Heart left ventricle (tissue), 16 donors: ENCODE measurements at regions not wholly inside any gene's neighbourhood (a gene's known extent, or its start where the extent isn't known, plus 50 kb on each side); places are given as distances from the start of the nearest gene placed in this dataset.

Source experiments
- ATAC-seq, 4 donors: fragments of 200-7000 bp; cut with Tn5 transposase; one replicate each; pipeline ENCODE4 v1.9.1; 2020 to 2022; ENCODE audit warnings: moderate library complexity in 4 of 4, mild to moderate bottlenecking in 3 of 4, moderate number of reproducible peaks in 1 of 4
- DNase-seq, 5 donors: peaks; one replicate each; pipeline ENCODE4 v3.0.0-alpha.2; 2020
- H3K27ac ChIP-seq, 12 donors: fragments of 200-600 bp; sonication (generic) in 4 of 12; one replicate each; pipeline versions ENCODE4 v1.5.0 to v1.8.0; 2016 to 2022; ENCODE audit warnings: mild to moderate bottlenecking in 2 of 12
- H3K27me3 ChIP-seq, 9 donors: fragments of 200-600 bp; sonication (generic) in 2 of 9; one replicate each; pipeline versions ENCODE4 v1.5.1 to v1.8.0; 2016 to 2022; ENCODE audit warnings: mild to moderate bottlenecking in 3 of 9
- H3K36me3 ChIP-seq, 9 donors: fragments of 200-600 bp; sonication (generic) in 2 of 9; one replicate each; pipeline versions ENCODE4 v1.5.0 to v1.8.0; 2018 to 2022; ENCODE audit warnings: mild to moderate bottlenecking in 2 of 9
- H3K4me1 ChIP-seq, 12 donors: fragments of 200-600 bp; sonication (generic) in 4 of 12; one replicate each; pipeline versions ENCODE4 v1.5.0 to v1.8.0; 2016 to 2022; ENCODE audit warnings: mild to moderate bottlenecking in 3 of 12
- H3K4me3 ChIP-seq, 12 donors: fragments of 200-600 bp; sonication (generic) in 4 of 12; one replicate each; pipeline versions ENCODE4 v1.5.0 to v1.8.0; 2017 to 2022; ENCODE audit warnings: mild to moderate bottlenecking in 9 of 12, moderate library complexity in 4 of 12
- H3K9me3 ChIP-seq, 12 donors: fragments of 200-600 bp; sonication (generic) in 4 of 12; one replicate each; pipeline versions ENCODE4 v1.5.0 to v1.8.0; 2016 to 2022; ENCODE audit warnings: mild to moderate bottlenecking in 1 of 12
- POLR2A ChIP-seq, 2 donors: fragments of 450-650 bp; IDR thresholded peaks; one replicate each; pipeline ENCODE4 v1.6.1; 2017; ENCODE audit warnings: antibody characterized with exemption in 2 of 2, mild to moderate bottlenecking in 2 of 2, moderate library complexity in 2 of 2
- WGBS, 4 donors: extraction: QIAGEN DNeasy Blood & Tissue Kit in 2 of 4; methylation state at CpG; one replicate each; pipeline versions ENCODE4 v1.1.5 to v1.1.7; 2013 to 2018; 5-methylcytosine and 5-hydroxymethylcytosine counted together
- intact Hi-C, 10 donors: fragments of 100-400 bp; cut with DNase I; formaldehyde crosslinking; loops; one replicate each; pipeline versions ENCODE4 v1.11.1 to v1.14.2; 2022
- TF ChIP-seq, protein P1 (sequence below), 12 donors: fragments of 200-600 bp; sonication (generic) in 4 of 12; IDR thresholded peaks; one replicate each; pipeline versions ENCODE4 v1.5.0 to v1.8.0; 2018 to 2022; ENCODE audit warnings: antibody characterized with exemption in 12 of 12, mild to moderate bottlenecking in 5 of 12
- donor health status: ischemic (EF 13 %, LVEDD 7.1; RV severe dilation, severe dysfunction).
- donor health status: healthy with polysubstance abuse.
- donor health status: DM: no; HTN: yes; CAD: no.
- donor health status: DM: no; HTN: no; CAD: no.
- donor health status: ischemic (EF 25% LVEDD 6.9; RV normal size, moderate dysfunction).
- donor health status: ischemic (EF 25% LVEDD 5.7; RV mildly dilated, moderate dysfunction).
- donor health status: healthy.
- donor health status: DM: yes; HTN: yes; CAD: no.
- donor health status: ischemic (EF 35%, LVEDD 5.7; RV mildly dilated, moderate dysfunction).
- donor health status: nonischemic (EF 11% LVEDD 7.7; RV severe dilation, severe dysfunction).
- donor health status: DM: yes; HTN: yes; CAD: no.
- donor health status: PGD.
- donor health status: ischemic (EF 29% LVEDD 5.4; RV normal size, mild dysfunction).
- donor health status: nonischemic (EF 23%, LVEDD 6.1; RV moderate dilation, normal function).

DNA sequence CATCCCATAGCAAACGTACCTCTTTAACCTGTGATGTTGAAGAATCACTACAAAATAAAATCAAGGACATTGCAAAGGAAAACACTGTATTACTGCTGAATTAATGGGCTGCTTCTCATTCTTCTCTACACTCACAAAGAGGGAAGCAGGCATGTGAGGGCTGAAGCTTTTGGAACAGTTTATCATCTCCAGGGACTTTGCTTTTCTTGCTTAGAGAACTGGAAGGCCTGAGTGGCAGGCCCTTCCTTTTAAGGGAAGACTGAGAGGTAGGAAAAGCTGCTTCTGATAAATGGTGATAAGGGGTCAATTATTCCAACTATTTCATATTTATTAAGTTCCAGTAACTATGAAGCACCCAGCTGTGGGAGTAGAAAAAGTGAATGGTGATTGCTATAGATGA, 649.6 kb downstream of the NTRK3 start:
- Histone ChIP-seq H3K36me3 (no peaks in the 10 kb centered on the region), H3K9me3 (no peaks in the 10 kb centered on the region), H3K27me3 (no peaks in the 10 kb centered on the region), H3K27ac (no peak overlapping the region), H3K4me3 (no peak overlapping the region), H3K4me1 (peaks cover 0 to 22% (median 10%) of the 10 kb centered on the region in 12 donors)
- 40 to 70% (median 57%) methylated on average over 1 of the region's 1 CpG for WGBS, 4 donors
- intact Hi-C loops, result loop anchor here in 4 of 10 donors (5.0 to 10.0 kb wide), 4 partner anchors 572 to 982 kb away; no protein-coding TSS in a partner anchor
- no peak for TF ChIP-seq POLR2A (IDR thresholded peaks at IDR 0.05)
- TF ChIP-seq, protein P1, sequence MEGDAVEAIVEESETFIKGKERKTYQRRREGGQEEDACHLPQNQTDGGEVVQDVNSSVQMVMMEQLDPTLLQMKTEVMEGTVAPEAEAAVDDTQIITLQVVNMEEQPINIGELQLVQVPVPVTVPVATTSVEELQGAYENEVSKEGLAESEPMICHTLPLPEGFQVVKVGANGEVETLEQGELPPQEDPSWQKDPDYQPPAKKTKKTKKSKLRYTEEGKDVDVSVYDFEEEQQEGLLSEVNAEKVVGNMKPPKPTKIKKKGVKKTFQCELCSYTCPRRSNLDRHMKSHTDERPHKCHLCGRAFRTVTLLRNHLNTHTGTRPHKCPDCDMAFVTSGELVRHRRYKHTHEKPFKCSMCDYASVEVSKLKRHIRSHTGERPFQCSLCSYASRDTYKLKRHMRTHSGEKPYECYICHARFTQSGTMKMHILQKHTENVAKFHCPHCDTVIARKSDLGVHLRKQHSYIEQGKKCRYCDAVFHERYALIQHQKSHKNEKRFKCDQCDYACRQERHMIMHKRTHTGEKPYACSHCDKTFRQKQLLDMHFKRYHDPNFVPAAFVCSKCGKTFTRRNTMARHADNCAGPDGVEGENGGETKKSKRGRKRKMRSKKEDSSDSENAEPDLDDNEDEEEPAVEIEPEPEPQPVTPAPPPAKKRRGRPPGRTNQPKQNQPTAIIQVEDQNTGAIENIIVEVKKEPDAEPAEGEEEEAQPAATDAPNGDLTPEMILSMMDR (IDR thresholded peaks at IDR 0.05), result no peak
- ATAC-seq (no peak), DNase-seq (no peak)

DNA sequence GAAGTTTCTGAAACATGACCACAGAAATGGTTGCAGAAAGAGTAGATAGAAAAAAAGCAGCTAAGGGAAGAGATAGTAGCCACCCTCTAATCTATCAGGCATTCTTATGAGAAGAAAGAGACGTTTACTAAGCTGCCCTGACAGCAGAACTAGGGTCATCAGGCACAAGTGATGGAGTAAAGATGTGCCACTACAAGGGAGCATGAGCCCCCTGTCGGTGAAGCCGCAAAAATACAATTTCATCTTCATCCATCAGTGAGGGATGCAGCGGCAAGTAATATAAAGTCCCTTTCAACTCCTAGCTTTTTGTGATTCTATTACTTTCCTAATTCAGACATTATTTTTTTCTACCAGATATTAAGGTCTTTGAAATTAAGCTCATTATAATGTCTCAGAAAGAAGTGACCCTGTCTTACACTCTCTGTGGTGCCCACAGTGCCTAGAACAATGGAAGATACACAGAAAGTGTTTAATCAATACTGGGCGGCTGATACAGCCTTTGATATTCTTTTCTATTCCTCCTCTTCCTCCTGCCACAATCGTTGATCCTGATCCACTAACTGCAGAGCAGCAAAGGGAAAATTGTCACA, 651.6 kb downstream of the NTRK3 start:
- H3K36me3 ChIP-seq, result no peaks in the 10 kb centered on the region
- peaks cover 0 to 10% (median 1%) of the 10 kb centered on the region in 12 donors for H3K4me1 ChIP-seq
- WGBS, 4 donors, result 27 to 35% (median 34%) methylated on average over 6 of the region's 6 CpGs
- intact Hi-C loops, result loop anchor here in 4 of 10 donors (5.0 to 10.0 kb wide), 4 partner anchors 570 to 980 kb away; no protein-coding TSS in a partner anchor
- H3K27me3 ChIP-seq, result no peaks in the 10 kb centered on the region
- no peaks in the 10 kb centered on the region for H3K9me3 ChIP-seq
- ATAC-seq (no peak), DNase-seq (no peak)
- TF ChIP-seq POLR2A (IDR thresholded peaks at IDR 0.05), result no peak
- TF ChIP-seq, protein P1 (IDR thresholded peaks at IDR 0.05), result peak; percentile 20 to 57 (median 42)
- no peak overlapping the region for H3K27ac ChIP-seq
- no peak overlapping the region for H3K4me3 ChIP-seq

- ATAC-seq, result no peak
- TF ChIP-seq POLR2A (IDR thresholded peaks at IDR 0.05), result no peak
- TF ChIP-seq, protein P1 (IDR thresholded peaks at IDR 0.05), result no peak
Observed at GRCh38 chr15:87602371-87602770, 654.2 kb downstream of the NTRK3 start.

DNA sequence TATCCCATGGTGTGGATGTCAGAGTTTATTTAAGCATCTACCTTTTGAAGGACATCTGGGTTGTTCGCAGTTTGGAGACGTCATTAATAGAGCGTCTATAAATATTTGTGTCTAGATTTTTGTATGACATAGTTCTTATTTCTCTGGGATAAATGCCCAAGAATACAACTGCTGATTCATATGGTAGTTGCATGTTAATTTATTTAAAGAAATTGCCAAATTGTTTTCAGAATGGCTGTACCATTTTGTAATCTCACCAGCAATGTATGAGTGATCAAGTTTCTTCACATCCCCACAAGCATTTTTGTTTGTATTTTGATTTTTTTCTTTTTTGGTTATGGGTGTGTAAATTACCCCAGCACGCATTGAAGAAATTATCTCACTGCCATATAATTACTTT, 656.9 kb downstream of the NTRK3 start:
- ATAC-seq (no peak), DNase-seq (no peak)
- no peaks in the 10 kb centered on the region for H3K36me3 ChIP-seq
- intact Hi-C loops, result loop anchor here in 3 of 10 donors (10.0 kb wide), 3 partner anchors 565 to 975 kb away; no protein-coding TSS in a partner anchor
- 79 to 90% (median 87%) methylated on average over 4 of the region's 4 CpGs for WGBS, 4 donors
- H3K9me3 ChIP-seq, result no peaks in the 10 kb centered on the region
- no peak for TF ChIP-seq POLR2A (IDR thresholded peaks at IDR 0.05)
- peaks cover 0 to 8% (median 0%) of the 10 kb centered on the region in 12 donors for H3K4me1 ChIP-seq
- no peak overlapping the region for H3K4me3 ChIP-seq
- H3K27me3 ChIP-seq, result no peaks in the 10 kb centered on the region
- H3K27ac ChIP-seq, result no peak overlapping the region

More at GRCh38 chr15:87602371-87602770, 654.2 kb downstream of the NTRK3 start:
- Histone ChIP-seq H3K27me3 (no peaks in the 10 kb centered on the region), H3K4me3 (no peak overlapping the region), H3K4me1 (peaks cover 0 to 10% (median 0%) of the 10 kb centered on the region in 12 donors), H3K36me3 (no peaks in the 10 kb centered on the region), H3K9me3 (no peaks in the 10 kb centered on the region), H3K27ac (no peak overlapping the region)
- intact Hi-C loops, result loop anchor here in 3 of 10 donors (10.0 kb wide), 3 partner anchors 568 to 978 kb away; no protein-coding TSS in a partner anchor
- 26 to 34% (median 30%) methylated on average over 1 of the region's 1 CpG for WGBS, 4 donors
- DNase-seq, result no peak
